GM21447 (cell line): ENCODE measurements at regions not wholly inside any gene's neighbourhood (a gene's known extent, or its start where the extent isn't known, plus 50 kb on each side); places are given as distances from the start of the nearest gene placed in this dataset.
"Not testable (repeated sequence)": the region's sequence is repeated elsewhere in the genome, so short reads cannot be mapped to it uniquely, and the experiment has no call there.

Experiments
- ATAC-seq: cut with Tn5 transposase; IDR thresholded peaks from one replicate; pipeline ENCODE4 v1.9.1; 2021; ENCODE audit not compliant: unreplicated experiment

- ATAC-seq: no peak
Measured at GRCh38 chr2:176891105-176891504, 321.5 kb upstream of the HNRNPA3 start.

- ATAC-seq: no peak
Measured at GRCh38 chr2:176891857-176892256, 320.7 kb upstream of the HNRNPA3 start.

GRCh38 chr2:176892676-176893226 is 319.8 kb upstream of the HNRNPA3 start:
- no peak for ATAC-seq

GRCh38 chr2:176895158-176895557 is 317.4 kb upstream of the HNRNPA3 start:
- ATAC-seq: no peak

GRCh38 chr2:176902454-176902853 is 310.1 kb upstream of the HNRNPA3 start:
- ATAC-seq: no peak

- not testable (repeated sequence) for ATAC-seq
Measured at GRCh38 chr2:176904053-176904452, 308.5 kb upstream of the HNRNPA3 start.

GRCh38 chr2:176907341-176907740 is 305.3 kb upstream of the HNRNPA3 start:
- ATAC-seq: no peak

GRCh38 chr2:176910828-176911227 is 301.8 kb upstream of the HNRNPA3 start:
- no peak for ATAC-seq

GRCh38 chr2:176913955-176914354 is 298.6 kb upstream of the HNRNPA3 start:
- ATAC-seq: no peak

GRCh38 chr2:176914371-176914770 is 298.2 kb upstream of the HNRNPA3 start:
- ATAC-seq: no peak

- ATAC-seq: not testable (repeated sequence)
Measured at GRCh38 chr2:176922545-176922944, 290.0 kb upstream of the HNRNPA3 start.

- no peak for ATAC-seq
Measured at GRCh38 chr2:176923205-176923604, 289.4 kb upstream of the HNRNPA3 start.

- ATAC-seq: no peak
Measured at GRCh38 chr2:176924909-176925534, 287.6 kb upstream of the HNRNPA3 start.

GRCh38 chr2:176926453-176926852 is 286.1 kb upstream of the HNRNPA3 start:
- no peak for ATAC-seq

GRCh38 chr2:176929387-176929786 is 283.2 kb upstream of the HNRNPA3 start:
- ATAC-seq: not testable (repeated sequence)

- ATAC-seq: peak; percentile 96
Measured at GRCh38 chr2:176931588-176932563, 280.7 kb upstream of the HNRNPA3 start.

- ATAC-seq: no peak
Measured at GRCh38 chr2:176934131-176934530, 278.5 kb upstream of the HNRNPA3 start.

- ATAC-seq: no peak
Measured at GRCh38 chr2:176934869-176935415, 277.7 kb upstream of the HNRNPA3 start.

GRCh38 chr2:176935543-176936102 is 277.0 kb upstream of the HNRNPA3 start:
- ATAC-seq: no peak

- no peak for ATAC-seq
Measured at GRCh38 chr2:176936410-176936809, 276.2 kb upstream of the HNRNPA3 start.

- no peak for ATAC-seq
Measured at GRCh38 chr2:176944998-176945397, 267.6 kb upstream of the HNRNPA3 start.
